A549 (cell line): ENCODE measurements at regions not wholly inside any gene's neighbourhood (a gene's known extent, or its start where the extent isn't known, plus 50 kb on each side); places are given as distances from the start of the nearest gene placed in this dataset.

Experiments used
- RCOR1 ChIP-seq: fragments of 150-350 bp; IDR thresholded peaks from 2 replicates; pipeline ENCODE4 v1.6.1; 2014; ENCODE audit warnings: antibody characterized with exemption, low read length, low read depth
- SREBF2 ChIP-seq: fragments of 450-650 bp; IDR thresholded peaks from 2 replicates; pipeline ENCODE4 v1.6.1; 2014; ENCODE audit warnings: mild to moderate bottlenecking, moderate library complexity
- TF ChIP-seq, protein P1 (sequence below): fragments of >200 bp; sonication (Bioruptor Twin); formaldehyde crosslinking; IDR thresholded peaks from 3 replicates; pipeline ENCODE4 v1.5.1; 2016

DNA sequence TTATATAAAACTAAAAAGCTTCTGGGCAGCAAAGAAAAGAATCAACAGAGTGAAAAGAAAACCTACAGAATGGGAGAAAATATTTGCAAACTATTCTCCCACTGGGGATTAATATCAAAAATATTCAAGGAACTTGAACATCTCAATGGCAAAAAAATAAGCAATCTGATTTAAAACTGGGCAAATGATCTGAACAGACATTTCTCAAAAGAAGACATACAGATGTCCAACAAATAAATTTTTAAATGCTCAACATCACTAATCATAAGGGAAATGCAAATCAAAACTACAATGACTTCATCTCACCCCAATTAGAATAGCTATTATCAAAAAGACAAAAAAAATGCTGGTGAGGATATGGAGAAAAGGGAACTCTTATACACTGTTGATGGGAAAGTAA is 57.2 kb upstream of the SSBP2 start:
- TF ChIP-seq, protein P1, sequence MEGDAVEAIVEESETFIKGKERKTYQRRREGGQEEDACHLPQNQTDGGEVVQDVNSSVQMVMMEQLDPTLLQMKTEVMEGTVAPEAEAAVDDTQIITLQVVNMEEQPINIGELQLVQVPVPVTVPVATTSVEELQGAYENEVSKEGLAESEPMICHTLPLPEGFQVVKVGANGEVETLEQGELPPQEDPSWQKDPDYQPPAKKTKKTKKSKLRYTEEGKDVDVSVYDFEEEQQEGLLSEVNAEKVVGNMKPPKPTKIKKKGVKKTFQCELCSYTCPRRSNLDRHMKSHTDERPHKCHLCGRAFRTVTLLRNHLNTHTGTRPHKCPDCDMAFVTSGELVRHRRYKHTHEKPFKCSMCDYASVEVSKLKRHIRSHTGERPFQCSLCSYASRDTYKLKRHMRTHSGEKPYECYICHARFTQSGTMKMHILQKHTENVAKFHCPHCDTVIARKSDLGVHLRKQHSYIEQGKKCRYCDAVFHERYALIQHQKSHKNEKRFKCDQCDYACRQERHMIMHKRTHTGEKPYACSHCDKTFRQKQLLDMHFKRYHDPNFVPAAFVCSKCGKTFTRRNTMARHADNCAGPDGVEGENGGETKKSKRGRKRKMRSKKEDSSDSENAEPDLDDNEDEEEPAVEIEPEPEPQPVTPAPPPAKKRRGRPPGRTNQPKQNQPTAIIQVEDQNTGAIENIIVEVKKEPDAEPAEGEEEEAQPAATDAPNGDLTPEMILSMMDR = no peak
- no peak for TF ChIP-seq RCOR1
- TF ChIP-seq SREBF2 = no peak
